Right lobe of liver (tissue), 4 donors: ENCODE measurements at regions not wholly inside any gene's neighbourhood (a gene's known extent, or its start where the extent isn't known, plus 50 kb on each side); places are given as distances from the start of the nearest gene placed in this dataset.

ENCODE experiments used
- CTCF ChIP-seq, 4 donors: fragments of 200-600 bp in 3 of 4; fragments of 450-650 bp in 1 of 4; IDR thresholded peaks; one replicate each; pipeline versions ENCODE4 v1.5.1 to v1.8.0; 2016 to 2022; ENCODE audit warnings: antibody characterized with exemption in 4 of 4, mild to moderate bottlenecking in 2 of 4
- POLR2A ChIP-seq: fragments of 450-650 bp; IDR thresholded peaks from one replicate; pipeline ENCODE4 v1.6.1; 2017; ENCODE audit warnings: antibody characterized with exemption, mild to moderate bottlenecking
- donor health status: DM: no; HTN: no; CAD: no.
- donor health status: DM: no; HTN: no; CAD: no.
- donor health status: DM: no; HTN: yes; CAD: no.

GRCh38 chrX:7244405-7244804 lies 96.5 kb upstream of the PUDP start:
- TF ChIP-seq CTCF (IDR thresholded peaks at IDR 0.05) (no peak), POLR2A (no peak)
